ENCODE measurements at regions not wholly inside any gene's neighbourhood (a gene's known extent, or its start where the extent isn't known, plus 50 kb on each side); places are given as distances from the start of the nearest gene placed in this dataset.

DNA sequence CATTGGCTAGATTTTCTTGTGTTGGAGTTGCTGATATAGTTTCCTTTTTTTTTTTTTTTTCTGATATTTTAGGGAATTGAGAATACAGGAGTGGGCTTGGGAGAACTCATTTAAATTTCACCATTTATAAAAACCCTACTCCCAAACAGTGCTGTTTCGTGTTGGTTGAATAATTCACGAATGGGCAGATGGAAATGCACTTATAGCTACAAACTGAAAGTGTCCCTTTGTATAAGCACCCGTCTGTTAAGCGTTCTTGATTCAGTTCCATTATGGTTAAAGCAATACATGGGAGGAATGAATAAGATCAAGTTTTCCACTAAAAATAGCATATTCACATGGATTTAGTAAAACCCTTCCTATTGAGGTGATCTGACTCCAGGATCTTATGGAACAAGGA lies 122.2 kb upstream of the ARG1 start:
- Histone ChIP-seq H3K27me3 (ENCODE audit: insufficient read depth, insufficient read length) (no peaks in the 10 kb centered on the region), H3K36me3 (ENCODE audit: insufficient read depth, insufficient read length, low read length) (no peaks in the 10 kb centered on the region), H3K4me1 (ENCODE audit: insufficient read depth, insufficient read length) (no peaks in the 10 kb centered on the region), H3K9me3 (ENCODE audit: insufficient read depth, low read length) (no peaks in the 10 kb centered on the region), H3K9ac (ENCODE audit: insufficient read length, low read depth) (no peak overlapping the region), H3K4me3 (ENCODE audit: insufficient read length, low read depth) (no peak overlapping the region)
- no peak for DNase-seq (ENCODE audit: low read depth, low spot score)
- no peak for TF ChIP-seq ZNF274 (IDR thresholded peaks at IDR 0.05; ENCODE audit: low read depth, low read length)

DNA sequence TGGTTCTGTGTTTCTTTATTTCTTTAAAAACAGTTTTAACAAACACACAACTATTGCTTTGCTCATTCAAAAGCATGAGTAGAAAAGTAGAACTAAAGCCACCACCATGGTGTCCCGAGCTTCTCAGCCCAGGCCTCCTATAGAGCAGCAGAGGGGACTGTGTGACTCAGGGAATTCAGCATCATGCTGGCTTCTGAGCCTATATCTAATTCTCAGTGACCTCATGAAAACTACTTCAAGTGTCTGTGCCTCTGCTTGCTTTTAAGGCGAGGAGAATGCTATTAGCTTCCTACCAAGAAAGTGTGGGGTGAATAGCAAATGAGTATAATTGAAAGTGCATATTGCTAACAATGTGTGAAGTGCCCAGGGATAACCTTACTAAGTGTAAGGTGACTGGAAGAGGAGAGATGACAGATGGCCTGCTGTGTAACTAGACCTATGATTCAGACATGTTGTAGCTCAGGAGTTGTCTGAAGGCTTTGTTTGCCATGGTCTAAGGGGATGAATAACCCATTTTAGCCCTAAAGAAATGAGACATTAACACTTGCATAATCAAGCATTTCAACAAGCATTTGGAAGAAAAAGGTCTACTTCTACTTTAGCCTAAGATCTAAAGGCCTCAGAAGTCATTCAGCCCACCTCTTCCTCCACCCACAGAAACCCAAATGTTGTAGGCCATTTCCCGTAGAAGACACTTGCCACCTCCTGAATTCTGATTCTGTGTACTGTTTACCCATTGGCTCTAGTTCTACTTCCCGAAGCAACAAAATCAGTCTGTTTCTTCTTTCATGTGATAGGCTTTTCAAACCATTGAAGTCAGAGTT lies 121.5 kb upstream of the ARG1 start:
- Histone ChIP-seq H3K4me1 (ENCODE audit: insufficient read depth, insufficient read length) (no peaks in the 10 kb centered on the region), H3K9ac (ENCODE audit: insufficient read length, low read depth) (no peak overlapping the region), H3K27me3 (ENCODE audit: insufficient read depth, insufficient read length) (no peaks in the 10 kb centered on the region), H3K36me3 (ENCODE audit: insufficient read depth, insufficient read length, low read length) (no peaks in the 10 kb centered on the region), H3K9me3 (ENCODE audit: insufficient read depth, low read length) (no peaks in the 10 kb centered on the region), H3K4me3 (ENCODE audit: insufficient read length, low read depth) (no peak overlapping the region)
- DNase-seq (ENCODE audit: low read depth, low spot score), result no peak
- TF ChIP-seq SUZ12 (IDR thresholded peaks at IDR 0.05; ENCODE audit: extremely low read depth, insufficient read depth, insufficient read length) (no peak), ZNF274 (IDR thresholded peaks at IDR 0.05; ENCODE audit: low read depth, low read length) (no peak), YY1 (IDR thresholded peaks at IDR 0.05; ENCODE audit: insufficient read depth, insufficient read length) (no peak)

DNA sequence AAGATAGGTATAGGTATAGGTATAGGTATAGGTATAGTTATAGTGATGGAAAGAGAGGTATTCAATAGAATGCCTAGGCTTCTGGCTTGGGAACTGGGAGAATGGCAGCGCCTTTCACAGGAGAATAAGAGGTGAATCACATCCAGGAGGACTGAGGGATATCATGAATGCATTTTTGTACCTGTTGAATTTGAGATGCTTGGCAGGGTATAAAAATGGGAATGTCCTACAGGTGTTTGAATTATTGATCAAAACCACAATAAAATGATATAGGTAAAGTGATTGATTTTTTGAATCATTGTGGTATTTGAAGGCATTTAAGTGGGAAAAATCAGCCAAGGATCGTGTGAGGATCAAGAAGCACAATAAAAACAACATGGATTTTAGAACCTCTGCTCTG lies 119.2 kb upstream of the ARG1 start:
- Histone ChIP-seq H3K27me3 (ENCODE audit: insufficient read depth, insufficient read length) (no peaks in the 10 kb centered on the region), H3K4me3 (ENCODE audit: insufficient read length, low read depth) (no peak overlapping the region), H3K36me3 (ENCODE audit: insufficient read depth, insufficient read length, low read length) (no peaks in the 10 kb centered on the region), H3K9ac (ENCODE audit: insufficient read length, low read depth) (no peak overlapping the region), H3K4me1 (ENCODE audit: insufficient read depth, insufficient read length) (no peaks in the 10 kb centered on the region), H3K9me3 (ENCODE audit: insufficient read depth, low read length) (no peaks in the 10 kb centered on the region)
- TF ChIP-seq SUZ12 (IDR thresholded peaks at IDR 0.05; ENCODE audit: extremely low read depth, insufficient read depth, insufficient read length) (no peak), YY1 (IDR thresholded peaks at IDR 0.05; ENCODE audit: insufficient read depth, insufficient read length) (no peak), ZNF274 (IDR thresholded peaks at IDR 0.05; ENCODE audit: low read depth, low read length) (no peak)
- DNase-seq (ENCODE audit: low read depth, low spot score), result no peak

DNA sequence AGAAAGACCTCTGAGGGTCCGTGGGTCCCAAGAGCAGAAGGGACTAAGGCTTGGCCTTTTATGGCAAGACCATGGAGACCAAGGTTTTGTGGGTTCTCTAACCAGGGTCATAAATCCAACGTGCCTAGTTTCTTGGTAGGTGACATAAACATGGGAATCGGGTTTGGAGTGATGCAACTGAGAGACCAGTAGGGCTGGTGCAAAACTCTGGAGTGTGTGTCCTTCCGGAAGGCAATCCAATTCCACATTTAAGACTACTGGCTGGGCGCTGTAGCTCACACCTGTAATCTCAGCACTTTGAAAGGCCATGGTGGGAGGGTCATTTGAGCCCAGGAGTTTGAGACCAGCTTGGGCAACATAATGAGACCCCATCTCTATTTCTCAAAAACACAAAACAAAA lies 116.5 kb upstream of the ARG1 start:
- H3K4me3 ChIP-seq (ENCODE audit: insufficient read length, low read depth), result no peak overlapping the region
- H3K27me3 ChIP-seq (ENCODE audit: insufficient read depth, insufficient read length), result no peaks in the 10 kb centered on the region
- TF ChIP-seq SUZ12 (IDR thresholded peaks at IDR 0.05; ENCODE audit: extremely low read depth, insufficient read depth, insufficient read length), result no peak
- no peaks in the 10 kb centered on the region for H3K9me3 ChIP-seq (ENCODE audit: insufficient read depth, low read length)
- H3K4me1 ChIP-seq (ENCODE audit: insufficient read depth, insufficient read length), result no peaks in the 10 kb centered on the region
- no peak overlapping the region for H3K9ac ChIP-seq (ENCODE audit: insufficient read length, low read depth)
- no peak for DNase-seq (ENCODE audit: low read depth, low spot score)
- no peaks in the 10 kb centered on the region for H3K36me3 ChIP-seq (ENCODE audit: insufficient read depth, insufficient read length, low read length)

DNA sequence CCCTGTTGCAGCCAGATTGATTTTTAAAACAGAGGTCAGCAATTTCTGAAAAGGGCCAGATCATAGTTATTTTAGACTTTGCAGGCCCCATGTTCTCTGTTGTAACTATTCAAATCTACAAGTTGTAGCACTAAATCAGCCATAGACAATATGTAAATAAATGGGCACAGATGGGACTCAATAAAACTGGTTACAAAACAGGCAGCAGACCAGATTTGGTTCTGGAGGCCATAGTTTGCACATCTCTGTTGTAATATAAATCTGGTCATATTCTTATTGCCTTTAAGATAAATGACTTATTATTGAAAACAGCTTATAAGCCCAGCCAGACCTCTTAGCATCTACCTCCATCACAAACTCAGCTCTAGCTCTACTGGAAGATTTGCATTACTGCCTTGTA lies 114.0 kb upstream of the ARG1 start:
- Histone ChIP-seq H3K9ac (ENCODE audit: insufficient read length, low read depth) (no peak overlapping the region), H3K27me3 (ENCODE audit: insufficient read depth, insufficient read length) (no peaks in the 10 kb centered on the region), H3K9me3 (ENCODE audit: insufficient read depth, low read length) (no peaks in the 10 kb centered on the region), H3K36me3 (ENCODE audit: insufficient read depth, insufficient read length, low read length) (no peaks in the 10 kb centered on the region), H3K4me3 (ENCODE audit: insufficient read length, low read depth) (no peak overlapping the region), H3K4me1 (ENCODE audit: insufficient read depth, insufficient read length) (no peaks in the 10 kb centered on the region)
- no peak for DNase-seq (ENCODE audit: low read depth, low spot score)
- TF ChIP-seq YY1 (IDR thresholded peaks at IDR 0.05; ENCODE audit: insufficient read depth, insufficient read length), result no peak

DNA sequence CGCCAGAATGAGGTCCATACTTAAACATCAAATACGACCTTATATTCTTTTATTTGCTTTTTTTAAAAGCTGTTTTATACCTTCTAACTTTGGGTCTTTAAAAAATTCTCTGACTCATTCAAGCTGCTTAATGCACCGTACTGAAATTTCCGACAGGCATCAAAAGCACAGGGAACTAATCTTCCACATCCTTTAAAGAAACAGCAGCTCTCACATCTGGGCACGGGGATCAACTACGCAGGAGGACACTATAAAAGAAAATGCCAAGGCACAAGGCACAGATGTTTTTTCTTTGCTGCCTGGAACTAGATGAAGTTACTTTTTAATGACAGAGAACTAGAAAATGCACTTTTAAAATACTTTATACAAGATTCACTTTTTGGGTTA lies 112.4 kb upstream of the ARG1 start:
- no peak overlapping the region for H3K9ac ChIP-seq (ENCODE audit: insufficient read length, low read depth)
- no peaks in the 10 kb centered on the region for H3K36me3 ChIP-seq (ENCODE audit: insufficient read depth, insufficient read length, low read length)
- H3K4me1 ChIP-seq (ENCODE audit: insufficient read depth, insufficient read length), result no peaks in the 10 kb centered on the region
- no peak overlapping the region for H3K4me3 ChIP-seq (ENCODE audit: insufficient read length, low read depth)
- H3K9me3 ChIP-seq (ENCODE audit: insufficient read depth, low read length), result no peaks in the 10 kb centered on the region
- no peak for DNase-seq (ENCODE audit: low read depth, low spot score)
- H3K27me3 ChIP-seq (ENCODE audit: insufficient read depth, insufficient read length), result no peaks in the 10 kb centered on the region
- TF ChIP-seq ZNF274 (IDR thresholded peaks at IDR 0.05; ENCODE audit: low read depth, low read length) (no peak), SUZ12 (IDR thresholded peaks at IDR 0.05; ENCODE audit: extremely low read depth, insufficient read depth, insufficient read length) (no peak), YY1 (IDR thresholded peaks at IDR 0.05; ENCODE audit: insufficient read depth, insufficient read length) (no peak)

DNA sequence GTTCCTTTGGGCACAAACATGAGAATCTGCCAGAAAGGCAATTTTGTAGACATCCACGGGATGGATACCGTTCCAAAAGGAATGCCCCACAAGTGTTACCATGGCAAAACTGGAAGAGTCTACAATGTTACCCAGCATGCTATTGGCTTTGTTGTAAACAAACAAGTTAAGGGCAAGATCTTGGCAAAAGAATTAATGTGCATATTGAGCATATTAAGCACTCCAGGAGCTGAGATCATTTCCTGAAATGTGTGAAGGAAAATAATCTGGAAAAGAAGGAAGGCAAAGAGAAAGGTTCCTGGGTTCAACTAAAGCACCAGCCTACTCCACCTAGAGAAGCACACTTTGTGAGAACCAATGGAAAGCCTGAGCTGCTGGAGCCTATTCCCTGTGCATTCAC lies 103.9 kb upstream of the ARG1 start:
- Histone ChIP-seq H3K4me1 (ENCODE audit: insufficient read depth, insufficient read length) (no peaks in the 10 kb centered on the region), H3K9ac (ENCODE audit: insufficient read length, low read depth) (no peak overlapping the region), H3K36me3 (ENCODE audit: insufficient read depth, insufficient read length, low read length) (no peaks in the 10 kb centered on the region), H3K27me3 (ENCODE audit: insufficient read depth, insufficient read length) (no peaks in the 10 kb centered on the region), H3K9me3 (ENCODE audit: insufficient read depth, low read length) (no peaks in the 10 kb centered on the region; the same call in 1 of the 2 replicates), H3K4me3 (ENCODE audit: insufficient read length, low read depth) (no peak overlapping the region)
- no peak for DNase-seq (ENCODE audit: low read depth, low spot score)
- TF ChIP-seq ZNF274 (IDR thresholded peaks at IDR 0.05; ENCODE audit: low read depth, low read length) (no peak), SUZ12 (IDR thresholded peaks at IDR 0.05; ENCODE audit: extremely low read depth, insufficient read depth, insufficient read length) (no peak), YY1 (IDR thresholded peaks at IDR 0.05; ENCODE audit: insufficient read depth, insufficient read length) (no peak)

DNA sequence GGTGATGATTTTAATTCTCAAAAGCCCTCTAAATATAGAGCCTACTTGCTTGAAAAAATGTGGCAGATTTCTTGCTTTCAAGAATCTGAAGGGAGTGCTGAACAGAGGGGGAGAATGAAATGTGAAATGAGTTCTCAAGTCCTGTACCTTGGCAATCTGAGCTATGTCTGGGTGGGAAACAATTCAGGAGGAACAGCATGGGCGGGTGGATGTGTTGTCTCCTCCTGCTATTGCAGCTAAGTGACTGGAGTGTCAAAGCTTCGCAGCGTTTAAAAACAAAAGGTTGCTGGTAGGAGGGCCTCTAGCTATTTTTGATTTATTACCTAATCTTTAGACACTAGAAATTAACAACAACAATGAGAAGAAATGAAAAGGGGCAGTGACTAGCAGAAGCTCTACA lies 102.5 kb upstream of the ARG1 start:
- DNase-seq (ENCODE audit: low read depth, low spot score), result no peak
- Histone ChIP-seq H3K36me3 (ENCODE audit: insufficient read depth, insufficient read length, low read length) (no peaks in the 10 kb centered on the region), H3K9me3 (ENCODE audit: insufficient read depth, low read length) (peaks cover 4% of the 10 kb centered on the region; the same call in 1 of the 2 replicates), H3K4me3 (ENCODE audit: insufficient read length, low read depth) (no peak overlapping the region), H3K4me1 (ENCODE audit: insufficient read depth, insufficient read length) (no peaks in the 10 kb centered on the region), H3K9ac (ENCODE audit: insufficient read length, low read depth) (no peak overlapping the region), H3K27me3 (ENCODE audit: insufficient read depth, insufficient read length) (no peaks in the 10 kb centered on the region)
- no peak for TF ChIP-seq ZNF274 (IDR thresholded peaks at IDR 0.05; ENCODE audit: low read depth, low read length)

Measured in NT2/D1 (cell line).